Heart left ventricle (tissue), 13 donors: ENCODE measurements at regions not wholly inside any gene's neighbourhood (a gene's known extent, or its start where the extent isn't known, plus 50 kb on each side); places are given as distances from the start of the nearest gene placed in this dataset.

Experiments used
- CTCF ChIP-seq, 12 donors: fragments of 200-600 bp; sonication (generic) in 4 of 12; IDR thresholded peaks; one replicate each; pipeline versions ENCODE4 v1.5.0 to v1.8.0; 2018 to 2022; ENCODE audit warnings: antibody characterized with exemption in 12 of 12, mild to moderate bottlenecking in 5 of 12
- POLR2A ChIP-seq, 2 donors: fragments of 450-650 bp; IDR thresholded peaks; one replicate each; pipeline ENCODE4 v1.6.1; 2017; ENCODE audit warnings: antibody characterized with exemption in 2 of 2, mild to moderate bottlenecking in 2 of 2, moderate library complexity in 2 of 2
- donor health status: ischemic (EF 13 %, LVEDD 7.1; RV severe dilation, severe dysfunction).
- donor health status: DM: no; HTN: yes; CAD: no.
- donor health status: DM: no; HTN: no; CAD: no.
- donor health status: ischemic (EF 25% LVEDD 6.9; RV normal size, moderate dysfunction).
- donor health status: ischemic (EF 25% LVEDD 5.7; RV mildly dilated, moderate dysfunction).
- donor health status: ischemic (EF 35%, LVEDD 5.7; RV mildly dilated, moderate dysfunction).
- donor health status: nonischemic (EF 11% LVEDD 7.7; RV severe dilation, severe dysfunction).
- donor health status: DM: yes; HTN: yes; CAD: no.
- donor health status: PGD.
- donor health status: ischemic (EF 29% LVEDD 5.4; RV normal size, mild dysfunction).
- donor health status: nonischemic (EF 23%, LVEDD 6.1; RV moderate dilation, normal function).

DNA sequence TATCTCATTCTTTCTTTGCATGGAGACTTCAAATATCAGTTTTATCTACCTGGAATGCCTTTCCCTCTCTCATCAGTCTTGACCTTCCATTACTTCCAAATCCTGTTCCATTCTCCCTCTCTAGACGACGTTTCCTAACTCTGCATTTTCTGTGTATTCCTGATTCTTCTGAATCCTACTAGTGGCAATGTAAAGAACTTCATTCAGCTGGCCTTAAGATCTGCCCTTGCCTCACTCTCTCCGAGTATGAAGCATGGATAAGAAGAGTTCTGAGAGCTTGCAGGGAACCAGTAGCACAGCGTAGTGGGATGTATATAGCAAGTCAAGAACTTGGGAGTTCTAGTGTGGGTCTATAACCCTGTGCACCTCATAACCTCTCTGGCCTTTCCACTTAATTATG lies 68.5 kb upstream of the HOXC13 start:
- no peak for TF ChIP-seq CTCF (IDR thresholded peaks at IDR 0.05)
- TF ChIP-seq POLR2A (IDR thresholded peaks at IDR 0.05): no peak
